ENCODE measurements at regions not wholly inside any gene's neighbourhood (a gene's known extent, or its start where the extent isn't known, plus 50 kb on each side); places are given as distances from the start of the nearest gene placed in this dataset.
"Not testable (repeated sequence)": the region's sequence is repeated elsewhere in the genome, so short reads cannot be mapped to it uniquely, and the experiment has no call there.

DNA sequence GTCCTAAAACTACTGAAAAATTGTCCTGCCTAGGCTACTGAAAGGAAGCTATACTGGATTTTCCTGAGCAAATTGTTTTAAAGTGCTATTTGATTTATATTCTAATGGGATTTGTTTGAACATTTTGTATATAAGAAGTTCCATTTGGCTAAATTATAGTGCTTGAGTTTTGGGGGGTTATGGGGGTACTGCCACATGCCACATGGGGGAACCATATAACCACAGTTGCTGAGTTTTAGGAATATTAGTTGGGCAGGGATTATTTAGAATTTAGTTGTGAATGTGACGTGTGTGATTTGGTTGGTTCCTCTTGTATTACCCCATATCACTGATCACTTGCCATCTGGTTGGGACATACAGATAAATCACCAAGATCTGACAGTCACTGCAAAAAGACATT is 224.5 kb upstream of the TAPT1 start:
- no peak for DNase-seq (ENCODE audit: low spot score)

DNA sequence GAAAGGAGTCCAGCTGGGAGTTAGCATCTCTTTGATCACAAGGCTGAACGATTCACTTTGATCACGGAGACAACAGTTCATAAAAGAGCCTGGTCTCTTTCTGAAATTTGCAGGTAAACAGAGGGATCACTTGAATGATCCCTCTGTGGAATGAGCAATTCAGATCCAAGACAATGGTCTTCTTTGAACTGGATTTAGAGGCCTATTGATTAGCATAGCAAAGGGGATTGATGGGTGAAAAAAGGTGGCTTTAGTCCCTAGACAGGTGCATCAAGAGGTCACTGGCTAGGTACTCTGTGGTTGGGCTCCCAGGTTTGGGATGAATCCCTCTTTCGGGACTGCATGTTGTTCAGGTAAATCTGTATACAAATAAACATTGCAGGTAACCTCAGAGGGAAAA is 223.8 kb upstream of the TAPT1 start:
- peak; percentile 62 for DNase-seq (ENCODE audit: low spot score)

DNA sequence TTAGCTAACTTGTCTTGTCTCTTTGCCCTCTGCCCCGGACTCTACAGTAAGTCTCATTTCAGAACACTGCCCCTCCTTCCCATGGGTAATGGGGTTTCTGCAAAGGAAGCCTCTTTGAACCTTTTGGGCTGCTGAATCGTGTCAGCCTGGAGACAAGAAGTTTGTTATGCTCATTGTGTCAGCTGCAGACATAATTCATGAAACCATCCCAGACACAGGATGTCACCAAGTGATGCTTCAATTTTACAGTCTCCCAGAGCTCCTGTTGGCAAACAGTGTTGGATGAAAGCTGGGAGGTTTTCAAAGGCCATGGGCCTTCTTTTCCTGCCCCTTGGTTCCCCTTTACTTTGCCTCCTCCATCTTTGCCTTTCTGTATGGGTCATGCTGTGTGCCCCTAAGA is 223.1 kb upstream of the TAPT1 start:
- no peak for DNase-seq (ENCODE audit: low spot score)

DNA sequence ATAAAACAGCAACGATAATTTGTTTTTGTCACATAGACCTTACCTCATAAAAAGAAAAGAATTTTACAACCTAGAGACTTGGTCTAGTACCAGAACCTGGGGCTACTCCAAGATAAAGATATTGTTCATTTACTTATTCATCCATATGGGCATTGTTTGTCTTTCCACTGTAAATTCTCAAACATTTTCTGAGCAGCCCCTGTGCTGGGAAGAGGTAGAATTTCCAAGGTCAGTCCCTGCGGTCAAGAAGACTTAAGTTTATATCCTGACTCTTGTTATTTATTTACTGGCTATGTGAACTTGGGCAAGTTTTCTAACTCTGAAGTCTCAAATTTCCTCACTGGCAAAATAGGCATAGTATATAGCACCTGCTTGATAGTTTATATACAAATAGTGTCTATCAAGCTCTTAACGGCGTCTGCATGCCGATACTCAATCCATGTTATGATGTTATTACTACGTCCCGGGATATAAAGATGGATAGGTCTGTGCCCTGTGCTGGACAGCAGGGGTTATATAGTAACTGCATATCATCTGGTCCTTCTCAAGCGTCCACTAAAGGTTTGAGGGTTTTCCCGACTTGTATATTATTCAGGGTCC is 222.1 kb upstream of the TAPT1 start:
- DNase-seq (ENCODE audit: low spot score), result no peak

DNA sequence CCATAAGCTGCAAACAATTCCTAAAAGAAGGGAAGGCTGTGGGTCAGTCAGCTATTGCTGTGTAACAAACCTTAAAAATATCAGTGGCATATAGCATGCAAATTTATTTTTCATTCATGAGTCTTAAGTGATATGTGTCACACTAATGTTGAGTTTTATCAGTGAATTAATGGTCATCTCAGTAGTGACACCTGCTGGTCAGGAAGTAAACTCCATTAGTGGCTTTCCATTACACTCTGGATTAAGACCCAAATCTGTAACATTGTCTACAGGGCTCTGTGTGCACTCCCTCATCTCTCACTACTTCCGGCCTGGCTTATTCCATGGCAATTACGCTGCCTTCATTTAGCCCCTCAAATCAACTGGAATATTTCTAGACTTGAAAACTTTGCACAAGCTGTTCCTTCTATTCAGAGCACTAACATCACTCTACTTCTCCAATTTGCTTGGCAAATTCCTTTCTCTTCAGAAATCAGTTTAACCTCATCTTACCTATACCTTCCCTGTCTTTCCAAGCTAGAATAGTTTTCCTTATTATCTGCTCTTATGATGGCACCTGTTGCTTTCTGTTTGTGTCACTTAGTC is 217.3 kb upstream of the TAPT1 start:
- peak; percentile 18 for DNase-seq (ENCODE audit: low spot score)

DNA sequence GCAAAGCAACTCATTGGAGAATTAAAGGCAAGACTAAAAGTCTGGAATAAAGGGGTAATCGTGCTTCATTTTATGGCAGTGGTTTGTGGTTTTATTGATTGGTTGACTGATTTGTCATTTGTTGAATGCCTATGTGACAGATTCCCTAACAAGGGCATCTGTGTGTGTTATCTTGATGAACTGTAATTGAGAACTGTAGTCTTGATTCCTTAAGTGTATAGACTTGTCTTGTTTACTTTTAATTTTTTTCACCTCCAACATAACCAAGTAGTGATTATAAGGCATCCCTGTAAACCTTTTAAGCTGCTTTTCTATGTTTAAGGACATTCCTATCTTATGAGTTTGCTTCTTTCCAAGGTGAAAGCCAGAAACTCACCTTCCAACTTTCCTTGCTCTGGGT is 216.0 kb upstream of the TAPT1 start:
- peak; percentile 54 for DNase-seq (ENCODE audit: low spot score)

DNA sequence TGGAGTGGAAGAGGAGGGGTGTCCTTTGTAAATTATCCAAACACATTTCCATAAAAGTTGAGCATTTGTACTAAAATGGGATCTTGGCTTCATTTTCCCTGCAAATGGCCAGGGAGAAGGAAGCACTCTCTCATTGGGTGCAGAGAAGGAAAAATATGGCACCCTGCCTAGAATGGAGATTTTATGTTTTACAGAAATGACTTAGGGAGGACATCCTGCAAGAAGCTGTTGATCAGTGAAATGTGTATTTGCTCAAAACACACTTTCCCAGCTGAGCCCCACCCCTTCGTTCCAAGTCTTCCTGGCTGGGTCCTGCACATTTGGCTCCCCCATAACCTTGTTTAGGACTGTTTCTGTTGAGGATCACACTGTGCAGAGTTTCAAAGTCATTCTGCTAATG is 213.5 kb upstream of the TAPT1 start:
- DNase-seq (ENCODE audit: low spot score), result no peak

DNA sequence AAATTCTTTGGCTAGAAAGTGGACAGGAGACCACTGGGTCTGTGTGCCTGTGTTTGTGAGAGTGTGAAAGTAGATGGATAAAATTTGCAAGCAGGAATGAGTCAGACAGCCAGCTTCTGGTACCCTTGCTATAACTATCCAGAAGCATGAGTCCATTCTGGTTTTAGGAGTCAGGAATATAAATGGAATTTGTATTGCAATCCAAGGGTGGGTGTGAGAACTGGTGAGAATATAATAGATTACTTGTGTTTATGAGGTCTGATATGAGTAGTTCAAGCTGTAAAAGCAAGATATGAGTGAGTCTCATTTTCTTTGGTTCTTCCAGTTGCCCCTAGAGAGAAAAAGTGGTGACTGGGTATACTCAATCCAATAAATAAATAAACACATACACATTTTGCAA is 212.7 kb upstream of the TAPT1 start:
- no peak for DNase-seq (ENCODE audit: low spot score)

DNA sequence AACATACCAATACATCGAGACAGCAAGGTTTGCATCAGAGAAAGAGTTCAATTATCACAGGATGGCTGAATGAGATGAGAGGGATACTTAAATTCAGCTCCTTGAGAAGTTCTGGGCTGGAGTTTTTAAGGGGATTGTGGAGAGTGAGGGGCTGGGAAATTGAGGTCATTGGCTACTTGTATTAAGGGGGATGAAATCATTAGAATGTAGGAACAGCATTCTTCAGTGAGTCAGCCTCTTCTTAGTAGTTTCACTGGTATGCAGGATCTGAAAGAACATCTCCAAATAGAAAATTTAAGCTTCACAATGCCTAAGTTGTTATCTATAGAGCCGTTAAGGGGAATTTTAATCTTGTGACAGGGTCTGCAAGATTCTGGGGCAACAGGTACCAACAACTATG is 211.6 kb upstream of the TAPT1 start:
- no peak for DNase-seq (ENCODE audit: low spot score)

DNA sequence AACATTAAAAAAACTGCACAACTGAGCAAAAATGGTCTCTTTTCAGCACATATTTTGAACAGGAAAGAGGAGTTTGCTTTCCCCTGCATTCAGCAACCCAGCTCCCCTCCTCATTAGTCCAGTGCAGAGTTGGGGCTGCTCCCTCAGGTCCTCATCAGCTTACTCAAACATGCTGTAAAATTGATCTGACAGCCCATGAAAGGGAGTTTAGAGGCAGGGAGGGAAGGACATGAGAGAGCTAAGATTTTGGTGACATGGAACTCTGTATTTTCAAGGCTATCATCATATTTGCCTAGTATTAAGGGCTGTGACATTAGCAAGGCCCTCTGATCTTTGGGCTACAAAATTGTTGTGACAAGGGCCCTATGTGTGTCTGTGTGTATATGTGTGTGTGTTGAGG is 205.6 kb upstream of the TAPT1 start:
- no peak for DNase-seq (ENCODE audit: low spot score)

DNA sequence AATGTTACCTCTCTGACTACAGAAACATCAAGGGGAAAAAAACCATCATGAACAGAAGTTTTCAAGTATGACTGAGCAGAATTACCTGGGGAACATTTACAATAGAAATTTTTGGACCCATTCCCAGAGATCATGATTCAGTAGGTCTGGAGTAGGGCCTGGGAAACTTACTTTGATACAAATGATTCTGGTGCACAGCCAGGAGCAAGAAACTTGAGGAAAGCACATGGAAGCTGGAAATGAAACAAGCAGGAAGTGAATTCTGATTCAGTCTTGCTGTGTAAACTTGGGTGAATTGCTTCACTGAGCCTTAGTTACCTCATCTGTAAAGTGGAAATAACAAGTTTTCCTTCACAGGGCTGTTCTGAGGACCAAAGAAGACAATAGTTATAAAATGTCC is 192.5 kb upstream of the TAPT1 start:
- DNase-seq (ENCODE audit: low spot score), result no peak

DNA sequence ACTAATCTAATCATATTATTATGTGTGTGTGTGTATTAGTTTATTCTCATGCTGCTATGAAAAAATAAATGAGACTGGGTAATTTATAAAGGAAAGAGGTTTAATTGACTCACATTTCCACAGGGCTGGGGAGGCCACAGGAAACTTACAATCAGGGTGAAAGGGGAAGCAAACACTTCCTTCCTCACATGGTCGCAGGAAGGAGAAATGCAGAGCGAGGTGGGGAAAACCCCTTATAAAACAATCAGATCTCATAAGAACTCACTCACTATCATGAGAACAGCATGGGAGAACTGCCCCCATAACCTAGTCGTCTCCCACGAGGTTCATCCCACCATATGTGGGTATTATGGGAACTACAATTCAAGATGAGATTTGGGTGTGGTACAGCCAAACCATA is 190.9 kb upstream of the TAPT1 start:
- no peak for DNase-seq (ENCODE audit: low spot score)

DNA sequence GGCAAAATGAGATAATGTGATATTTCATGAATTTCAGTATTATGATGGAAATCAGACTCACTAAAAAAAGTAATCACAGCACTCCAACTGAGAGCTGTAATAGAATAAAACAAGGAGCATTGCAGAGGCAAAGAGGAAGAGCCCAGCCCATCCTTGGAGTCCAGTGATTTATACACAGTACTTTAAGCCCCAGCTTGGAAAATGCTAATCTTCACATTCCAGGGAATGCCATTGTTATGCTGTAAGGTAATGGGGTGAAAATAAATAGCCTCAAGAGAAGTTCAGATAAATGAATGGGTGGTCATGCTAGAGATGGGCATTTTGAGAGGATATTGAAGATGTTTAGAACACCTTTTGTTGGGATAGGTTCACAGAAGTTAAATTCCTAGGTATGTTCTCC is 190.3 kb upstream of the TAPT1 start:
- DNase-seq (ENCODE audit: low spot score), result no peak

DNA sequence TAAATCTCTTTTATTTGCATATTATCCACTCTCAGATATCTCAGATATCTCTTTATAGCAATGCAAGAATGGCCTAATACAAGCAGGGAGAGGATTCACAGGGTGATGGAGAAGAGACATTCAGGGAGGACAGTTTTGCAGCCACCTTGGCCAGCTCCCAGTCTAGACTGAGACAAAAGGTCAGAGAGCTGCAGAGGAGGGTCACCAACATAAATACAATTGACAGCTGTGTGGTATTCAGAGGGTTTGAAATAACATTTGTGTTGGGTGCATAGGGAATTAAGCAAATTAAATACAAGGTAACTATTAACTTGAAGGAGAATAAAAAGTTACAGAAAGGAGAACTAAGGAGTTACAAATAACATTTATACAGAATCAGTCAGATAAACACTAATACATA is 189.5 kb upstream of the TAPT1 start:
- no peak for DNase-seq (ENCODE audit: low spot score)

DNA sequence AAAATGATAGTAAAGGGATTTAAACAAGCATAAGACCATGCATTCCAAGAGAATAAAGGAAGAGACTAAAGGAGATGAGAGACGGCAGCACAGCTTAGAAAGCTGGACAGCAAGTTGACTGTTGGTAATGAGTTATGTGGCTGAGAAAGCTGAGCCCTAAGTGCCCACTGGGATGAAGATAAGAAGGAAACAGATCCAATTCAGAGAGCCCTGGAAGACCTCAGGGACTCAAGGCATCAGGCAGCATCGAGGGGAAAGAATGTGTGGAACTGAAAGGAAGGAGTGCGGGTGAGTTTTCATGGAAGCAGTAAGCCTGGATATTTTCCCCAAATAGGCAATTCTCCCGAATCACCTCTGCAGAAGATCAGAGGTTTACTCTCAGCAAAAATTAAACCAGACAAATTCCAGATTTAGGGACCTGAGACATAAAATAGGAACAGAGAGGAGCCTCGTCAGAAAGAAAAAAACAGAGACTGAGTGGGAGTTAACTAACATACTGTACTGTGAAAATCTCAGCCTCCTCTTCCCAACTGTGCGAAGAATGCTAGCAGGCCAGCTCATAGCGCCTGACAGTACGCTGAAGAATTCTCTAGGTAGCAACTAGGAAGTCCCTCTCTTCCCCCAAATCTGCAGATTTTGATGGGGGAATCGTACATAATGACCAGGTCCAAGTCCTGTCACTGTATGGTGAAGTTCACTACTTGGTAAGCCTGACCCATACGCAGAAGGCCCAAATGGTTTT is 187.7 kb upstream of the TAPT1 start:
- no peak for DNase-seq (ENCODE audit: low spot score)

DNA sequence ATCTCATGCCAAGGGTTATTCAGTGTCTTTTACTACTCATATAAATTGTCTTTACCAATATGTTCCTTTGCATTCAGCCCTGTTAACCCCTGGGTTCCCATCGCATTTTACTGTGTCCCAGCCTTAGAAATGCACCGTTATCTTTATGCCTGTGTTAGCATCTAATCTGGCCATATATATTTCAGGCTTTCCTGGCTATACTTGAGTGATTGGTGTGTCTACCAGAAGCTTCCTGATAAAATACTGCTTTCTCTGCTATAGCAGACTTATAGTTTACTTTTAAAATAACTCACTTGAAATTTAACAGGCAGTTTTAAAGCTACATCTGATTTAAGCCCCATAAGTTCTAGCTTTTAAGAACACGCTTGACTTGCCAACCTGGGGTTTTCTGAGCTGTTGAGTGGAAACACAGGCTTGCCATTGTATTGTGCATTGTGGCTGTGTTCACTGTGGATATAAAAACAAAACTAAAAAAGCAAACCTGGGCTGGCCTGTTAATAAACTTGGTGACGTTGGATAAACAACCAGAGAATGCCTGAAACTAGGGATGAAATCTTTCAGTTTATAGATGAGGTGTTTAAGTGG is 185.3 kb upstream of the TAPT1 start:
- DNase-seq (ENCODE audit: low spot score), result no peak

DNA sequence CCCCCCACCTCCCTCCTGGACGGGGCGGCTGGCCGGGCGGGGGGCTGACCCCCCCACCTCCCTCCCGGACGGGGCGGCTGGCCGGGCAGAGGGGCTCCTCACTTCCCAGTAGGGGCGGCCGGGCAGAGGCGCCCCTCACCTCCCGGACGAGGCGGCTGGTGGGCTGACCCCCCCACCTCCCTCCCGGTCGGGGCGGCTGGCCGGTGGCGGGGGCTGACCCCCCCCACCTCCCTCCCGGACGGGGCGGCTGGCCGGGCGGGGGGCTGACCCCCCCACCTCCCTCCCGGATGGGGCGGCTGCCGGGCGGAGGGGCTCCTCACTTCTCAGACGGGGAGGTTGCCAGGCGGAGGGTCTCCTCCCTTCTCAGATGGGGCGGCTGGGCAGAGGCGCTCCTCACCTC is 166.9 kb upstream of the TAPT1 start:
- not testable (repeated sequence) for DNase-seq (ENCODE audit: low spot score)

DNA sequence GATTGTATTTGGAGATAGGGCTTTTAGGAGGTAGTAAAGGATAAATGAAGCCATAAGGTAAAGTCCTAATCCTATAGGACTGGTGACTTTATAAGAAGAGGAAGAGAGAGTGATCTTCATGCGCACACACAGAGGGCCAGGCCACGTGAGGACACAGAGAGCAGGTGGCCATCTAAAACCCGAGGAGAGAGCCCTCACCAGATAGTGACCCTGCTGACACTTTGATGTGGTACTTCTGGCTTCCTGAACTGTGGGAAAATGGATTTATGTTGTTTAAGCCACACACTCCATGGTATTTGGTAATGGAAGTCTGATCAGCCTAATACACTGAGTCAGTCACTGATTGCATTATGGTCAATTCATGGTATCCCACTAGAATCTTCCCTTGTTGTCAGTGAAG is 164.9 kb upstream of the TAPT1 start:
- peak; percentile 96 for DNase-seq (ENCODE audit: low spot score)

DNA sequence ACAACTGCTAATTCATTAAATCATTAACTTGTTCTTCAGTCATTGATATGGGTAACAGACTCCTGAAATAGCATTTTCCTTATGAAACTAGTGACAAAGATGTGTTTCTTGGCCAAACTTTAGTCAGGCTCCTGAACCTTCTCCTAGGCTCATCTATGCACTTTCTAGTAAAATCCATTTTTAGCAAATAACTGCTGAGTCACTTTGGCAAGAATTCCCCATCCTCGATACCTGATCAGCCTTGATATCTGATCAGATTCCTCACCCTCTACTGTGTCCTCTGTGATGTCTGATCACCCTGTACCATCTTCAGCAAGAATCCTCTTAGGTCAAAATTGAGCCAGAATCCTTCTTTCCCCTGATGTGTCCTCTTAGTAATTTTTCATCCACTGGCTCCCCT is 161.2 kb upstream of the TAPT1 start:
- no peak for DNase-seq (ENCODE audit: low spot score)

DNA sequence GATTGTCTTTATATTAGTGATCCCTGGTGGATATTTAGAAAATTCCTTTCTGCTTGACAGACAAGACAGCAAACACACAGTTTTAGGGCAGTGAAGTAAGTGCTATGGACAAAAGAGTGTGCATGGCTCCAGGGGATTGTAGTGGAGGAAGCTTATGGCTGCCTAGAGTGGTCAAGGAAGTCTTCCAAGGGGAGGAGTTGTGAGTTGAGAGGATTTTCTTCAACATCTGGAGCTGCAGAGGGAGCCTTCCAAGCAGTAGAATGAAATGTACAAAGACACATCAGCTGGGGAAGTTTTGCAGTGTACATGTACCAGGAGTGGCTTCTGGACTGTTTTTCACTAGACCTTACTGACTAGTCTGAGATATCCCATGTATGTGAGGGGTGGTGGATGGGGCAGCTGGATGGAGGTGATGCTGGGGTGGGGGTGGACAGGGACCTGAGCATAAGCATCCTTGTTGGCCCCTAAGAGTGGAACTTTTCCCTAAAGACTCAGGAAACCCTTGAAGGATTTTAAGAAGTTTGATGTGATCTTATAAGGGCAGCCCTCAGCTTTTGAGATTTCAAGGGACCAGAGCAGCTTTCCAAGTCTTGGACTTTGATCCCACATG is 160.5 kb upstream of the TAPT1 start:
- DNase-seq (ENCODE audit: low spot score), result no peak

DNA sequence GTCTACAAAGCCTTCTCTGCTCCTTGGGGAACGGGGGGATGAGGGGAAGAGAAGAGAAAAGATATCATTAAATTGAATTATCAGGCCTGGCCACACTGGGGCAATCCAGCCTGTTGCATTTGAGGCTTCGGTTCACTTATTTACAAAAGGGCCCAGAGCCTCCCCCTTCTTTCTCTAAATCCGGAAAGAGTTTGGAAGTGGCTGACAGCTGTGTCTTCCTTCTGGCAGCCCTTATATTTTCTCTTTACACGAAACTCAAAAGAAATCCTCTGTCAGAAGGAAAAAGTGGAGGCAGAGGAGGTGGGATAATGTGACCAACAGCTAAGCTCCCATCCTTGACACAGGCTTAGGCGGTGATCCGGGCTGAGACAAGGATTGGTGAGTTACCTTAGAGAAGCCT is 158.3 kb upstream of the TAPT1 start:
- no peak for DNase-seq (ENCODE audit: low spot score)

DNA sequence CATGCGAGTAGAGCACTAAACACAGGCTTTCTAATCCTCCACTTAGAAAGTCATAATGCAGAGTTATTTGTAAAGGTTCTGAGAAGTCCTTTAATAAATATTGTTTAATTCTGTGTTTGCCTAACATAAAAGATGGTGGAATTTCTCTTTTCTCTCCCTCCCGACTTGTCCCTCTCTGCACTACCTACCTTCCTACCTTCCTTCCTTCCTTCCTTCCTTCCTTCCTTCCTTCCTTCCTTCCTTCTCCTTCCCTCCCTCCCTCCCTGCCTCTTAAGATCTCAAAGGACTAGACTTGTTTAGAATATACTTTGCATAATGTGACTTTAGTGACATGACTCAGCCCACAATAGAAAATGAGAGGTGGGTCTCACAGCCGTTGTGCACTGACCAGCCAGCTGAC is 156.3 kb upstream of the TAPT1 start:
- no peak for DNase-seq (ENCODE audit: low spot score)

DNA sequence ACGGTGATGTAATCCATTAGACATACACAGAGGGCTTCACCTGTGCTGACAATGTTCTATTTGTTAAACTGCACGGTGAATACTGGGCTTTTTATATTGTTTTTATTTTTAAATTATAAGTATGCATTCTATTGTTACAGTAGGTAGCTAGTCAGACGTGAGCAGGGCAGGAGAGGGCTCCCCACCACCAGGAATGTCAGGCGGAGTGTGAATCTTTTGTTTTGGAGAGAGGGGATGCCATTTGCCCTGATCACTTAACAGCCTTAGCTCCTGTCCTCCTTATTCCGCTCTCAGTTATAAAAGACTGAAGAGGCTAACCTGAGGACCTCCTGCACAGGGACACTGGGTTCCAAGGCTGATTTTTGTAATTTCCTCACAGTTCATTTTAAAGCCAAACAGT is 151.6 kb upstream of the TAPT1 start:
- DNase-seq (ENCODE audit: low spot score), result no peak

Data from SW480 (cell line).